NOMO-1 treated with DMSO at 0.1 percent for 48 hours (cell line): ENCODE measurements at regions not wholly inside any gene's neighbourhood (a gene's known extent, or its start where the extent isn't known, plus 50 kb on each side); places are given as distances from the start of the nearest gene placed in this dataset.
A peak's percentile ranks its signal among the peaks of the same experiment; 100 is the strongest.
"Not testable (repeated sequence)": the region's sequence is repeated elsewhere in the genome, so short reads cannot be mapped to it uniquely, and the experiment has no call there.

Experiments
- DNase-seq: peaks from one replicate; lab custom pipeline; 2025; ENCODE audit not compliant: unreplicated experiment; lab: John Stamatoyannopoulos, UW

- no peak for DNase-seq
Observed at GRCh38 chr1:217048104-217048707, 325.0 kb upstream of the ESRRG start.

- DNase-seq = no peak
Observed at GRCh38 chr1:217040711-217041455, 317.7 kb upstream of the ESRRG start.

GRCh38 chr1:217039926-217040325 lies 316.7 kb upstream of the ESRRG start:
- no peak for DNase-seq

GRCh38 chr1:217039139-217039538 lies 315.9 kb upstream of the ESRRG start:
- not testable (repeated sequence) for DNase-seq

- DNase-seq = no peak
Observed at GRCh38 chr1:217036757-217037156, 313.5 kb upstream of the ESRRG start.

GRCh38 chr1:217032715-217033367 lies 309.6 kb upstream of the ESRRG start:
- DNase-seq = no peak

- no peak for DNase-seq
Observed at GRCh38 chr1:217029281-217030157, 306.3 kb upstream of the ESRRG start.

- DNase-seq = peak; percentile 99
Observed at GRCh38 chr1:217027403-217028080, 304.3 kb upstream of the ESRRG start.

- DNase-seq = no peak
Observed at GRCh38 chr1:217026531-217026930, 303.3 kb upstream of the ESRRG start.

GRCh38 chr1:217025381-217025780 lies 302.2 kb upstream of the ESRRG start:
- DNase-seq = no peak

GRCh38 chr1:217024911-217025310 lies 301.7 kb upstream of the ESRRG start:
- no peak for DNase-seq

GRCh38 chr1:217021956-217022355 lies 298.7 kb upstream of the ESRRG start:
- DNase-seq = no peak

GRCh38 chr1:217021400-217021799 lies 298.2 kb upstream of the ESRRG start:
- no peak for DNase-seq

GRCh38 chr1:217019475-217019874 lies 296.2 kb upstream of the ESRRG start:
- DNase-seq = no peak

GRCh38 chr1:217018648-217019047 lies 295.4 kb upstream of the ESRRG start:
- DNase-seq = no peak

- DNase-seq = no peak
Observed at GRCh38 chr1:217017165-217017564, 293.9 kb upstream of the ESRRG start.

GRCh38 chr1:217014066-217014465 lies 290.8 kb upstream of the ESRRG start:
- DNase-seq = no peak

GRCh38 chr1:217012659-217013058 lies 289.4 kb upstream of the ESRRG start:
- DNase-seq = no peak

- no peak for DNase-seq
Observed at GRCh38 chr1:217011097-217011496, 287.9 kb upstream of the ESRRG start.

GRCh38 chr1:217010253-217010652 lies 287.0 kb upstream of the ESRRG start:
- DNase-seq = no peak

- DNase-seq = no peak
Observed at GRCh38 chr1:217009376-217009775, 286.1 kb upstream of the ESRRG start.
